Peyer's patch (tissue), 4 donors: ENCODE measurements at regions not wholly inside any gene's neighbourhood (a gene's known extent, or its start where the extent isn't known, plus 50 kb on each side); places are given as distances from the start of the nearest gene placed in this dataset.

Experiments
- POLR2A ChIP-seq, 2 donors: fragments of 450-650 bp; IDR thresholded peaks; one replicate each; pipeline ENCODE4 v1.5.1; 2017; ENCODE audit warnings: antibody characterized with exemption in 2 of 2, mild to moderate bottlenecking in 2 of 2, moderate library complexity in 2 of 2
- TF ChIP-seq, protein P1 (sequence below), 6 experiments: fragments of 450-650 bp in 4 of 6; fragments of 200-600 bp in 2 of 6; sonication (generic) in 1 of 6; IDR thresholded peaks; one replicate each; pipeline ENCODE4 v1.5.1; 2017 to 2019; ENCODE audit warnings: antibody characterized with exemption in 6 of 6, mild to moderate bottlenecking in 3 of 6, moderate library complexity in 1 of 6

DNA sequence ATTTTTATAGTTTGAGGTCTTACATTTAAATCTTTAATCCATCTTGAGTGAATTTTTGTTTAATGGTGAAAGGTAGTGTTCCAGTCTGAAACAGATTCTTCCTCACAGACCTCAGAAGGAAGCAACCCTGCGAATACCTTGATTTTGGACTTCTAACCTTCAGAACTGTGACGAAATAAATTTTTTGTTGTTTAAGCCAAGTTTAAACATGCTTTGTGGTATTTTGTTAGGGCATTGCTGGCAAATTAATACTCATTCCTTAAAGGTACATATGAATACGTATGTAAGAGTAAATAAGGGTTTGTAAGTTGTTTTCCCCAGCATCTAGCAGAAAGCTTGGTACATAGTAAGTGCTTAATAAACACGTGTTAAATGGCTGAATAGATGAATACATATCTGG lies 100.3 kb downstream of the SEC16B start:
- TF ChIP-seq, protein P1, sequence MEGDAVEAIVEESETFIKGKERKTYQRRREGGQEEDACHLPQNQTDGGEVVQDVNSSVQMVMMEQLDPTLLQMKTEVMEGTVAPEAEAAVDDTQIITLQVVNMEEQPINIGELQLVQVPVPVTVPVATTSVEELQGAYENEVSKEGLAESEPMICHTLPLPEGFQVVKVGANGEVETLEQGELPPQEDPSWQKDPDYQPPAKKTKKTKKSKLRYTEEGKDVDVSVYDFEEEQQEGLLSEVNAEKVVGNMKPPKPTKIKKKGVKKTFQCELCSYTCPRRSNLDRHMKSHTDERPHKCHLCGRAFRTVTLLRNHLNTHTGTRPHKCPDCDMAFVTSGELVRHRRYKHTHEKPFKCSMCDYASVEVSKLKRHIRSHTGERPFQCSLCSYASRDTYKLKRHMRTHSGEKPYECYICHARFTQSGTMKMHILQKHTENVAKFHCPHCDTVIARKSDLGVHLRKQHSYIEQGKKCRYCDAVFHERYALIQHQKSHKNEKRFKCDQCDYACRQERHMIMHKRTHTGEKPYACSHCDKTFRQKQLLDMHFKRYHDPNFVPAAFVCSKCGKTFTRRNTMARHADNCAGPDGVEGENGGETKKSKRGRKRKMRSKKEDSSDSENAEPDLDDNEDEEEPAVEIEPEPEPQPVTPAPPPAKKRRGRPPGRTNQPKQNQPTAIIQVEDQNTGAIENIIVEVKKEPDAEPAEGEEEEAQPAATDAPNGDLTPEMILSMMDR (IDR thresholded peaks at IDR 0.05) = no peak
- TF ChIP-seq POLR2A (IDR thresholded peaks at IDR 0.05) = no peak
